Loucy (cell line): ENCODE measurements at regions not wholly inside any gene's neighbourhood (a gene's known extent, or its start where the extent isn't known, plus 50 kb on each side); places are given as distances from the start of the nearest gene placed in this dataset.

Experiments
- H2AFZ ChIP-seq: fragments of 200-600 bp; sonication (generic); 2 replicates; pipeline ENCODE4 v1.6.0; 2016; ENCODE audit warnings: antibody characterized with exemption, mild to moderate bottlenecking, low read length, moderate library complexity
- H3F3A ChIP-seq: fragments of 200-600 bp; 2 replicates; pipeline ENCODE4 v1.6.0; 2016; ENCODE audit warnings: antibody characterized with exemption, low read depth, mild to moderate bottlenecking
- H3K27me3 ChIP-seq: fragments of 200-600 bp; sonication (generic); 2 replicates; pipeline ENCODE4 v1.6.1; 2014; ENCODE audit warnings: low read length, mild to moderate bottlenecking; ENCODE audit not compliant: insufficient read depth, poor library complexity, severe bottlenecking
- H3K36me3 ChIP-seq: fragments of 200-600 bp; sonication (generic); 2 replicates; pipeline ENCODE4 v1.6.1; 2016; ENCODE audit warnings: low read length; ENCODE audit not compliant: insufficient read depth
- H3K4me1 ChIP-seq: fragments of 200-600 bp; sonication (generic); 2 replicates; pipeline ENCODE4 v1.5.1; 2014; ENCODE audit warnings: low read length, mild to moderate bottlenecking; ENCODE audit not compliant: insufficient read depth, poor library complexity, severe bottlenecking
- H3K4me2 ChIP-seq: fragments of 200-600 bp; sonication (generic); 2 replicates; pipeline ENCODE4 v1.6.0; 2014; ENCODE audit warnings: antibody characterized with exemption, low read length, low read depth, mild to moderate bottlenecking; ENCODE audit not compliant: poor library complexity, severe bottlenecking
- H3K4me3 ChIP-seq: fragments of 200-600 bp; sonication (generic); 2 replicates; pipeline ENCODE4 v1.5.1; 2014; ENCODE audit warnings: low read length, mild to moderate bottlenecking, mixed read lengths; ENCODE audit not compliant: poor library complexity, severe bottlenecking
- H3K79me2 ChIP-seq: fragments of 200-600 bp; sonication (generic); 2 replicates; pipeline ENCODE4 v1.6.1; 2014; ENCODE audit warnings: low read length; ENCODE audit not compliant: insufficient read depth
- H3K9ac ChIP-seq: fragments of 200-600 bp; sonication (generic); 2 replicates; pipeline ENCODE4 v1.6.0; 2014; ENCODE audit warnings: mild to moderate bottlenecking, low read depth, low read length, moderate library complexity; ENCODE audit not compliant: poor library complexity, severe bottlenecking
- H3K9me2 ChIP-seq: fragments of 200-600 bp; sonication (generic); replicated peaks from 2 replicates; pipeline ENCODE4 v1.6.1; 2016; ENCODE audit warnings: low read depth, low read length, mixed read lengths
- H3K9me3 ChIP-seq: fragments of 200-600 bp; sonication (generic); 2 replicates; pipeline ENCODE4 v1.6.1; 2014; ENCODE audit warnings: mild to moderate bottlenecking, antibody characterized with exemption, low read length, low read depth; ENCODE audit not compliant: insufficient read depth
- H4K20me1 ChIP-seq: fragments of 200-600 bp; sonication (generic); 2 replicates; pipeline ENCODE4 v1.6.0; 2014; ENCODE audit warnings: antibody characterized with exemption, low read length, mild to moderate bottlenecking; ENCODE audit not compliant: insufficient read depth, poor library complexity, severe bottlenecking
- CTCF ChIP-seq: fragments of 200-600 bp; sonication (generic); conservative IDR thresholded peaks from 2 replicates; pipeline ENCODE4 v1.5.1; 2014; ENCODE audit warnings: mild to moderate bottlenecking, antibody characterized with exemption, low read length
- EZH2phosphoT487 ChIP-seq: fragments of 200-600 bp; IDR thresholded peaks from 2 replicates; pipeline ENCODE4 v1.6.1; 2018; ENCODE audit warnings: antibody characterized with exemption, mild to moderate bottlenecking, moderate library complexity, borderline replicate concordance

- Histone ChIP-seq H3K4me2 (no peak overlapping the region), H3K79me2 (no peaks in the 10 kb centered on the region), H3F3A (no peaks in the 10 kb centered on the region), H3K4me1 (no peaks in the 10 kb centered on the region), H2AFZ (no peak overlapping the region), H3K27me3 (no peaks in the 10 kb centered on the region), H4K20me1 (no peaks in the 10 kb centered on the region), H3K9ac (no peak overlapping the region), H3K9me2 (no peaks in the 10 kb centered on the region), H3K36me3 (no peaks in the 10 kb centered on the region), H3K4me3 (no peak overlapping the region), H3K9me3 (no peaks in the 10 kb centered on the region)
- peak; percentile 60 for TF ChIP-seq CTCF
- no peak for TF ChIP-seq EZH2phosphoT487
Measured at GRCh38 chrX:30504309-30504708, 73.3 kb downstream of the TASL start.

GRCh38 chrX:30495468-30495867 is 82.1 kb downstream of the TASL start:
- Histone ChIP-seq H3K79me2 (no peaks in the 10 kb centered on the region), H3K4me3 (no peak overlapping the region), H3K36me3 (no peaks in the 10 kb centered on the region), H3K9ac (no peak overlapping the region), H4K20me1 (no peaks in the 10 kb centered on the region), H3K9me2 (no peaks in the 10 kb centered on the region), H3F3A (no peaks in the 10 kb centered on the region), H3K4me1 (no peaks in the 10 kb centered on the region), H3K4me2 (no peak overlapping the region), H2AFZ (no peak overlapping the region), H3K9me3 (no peaks in the 10 kb centered on the region), H3K27me3 (no peaks in the 10 kb centered on the region)
- TF ChIP-seq EZH2phosphoT487 (no peak), CTCF (no peak)

GRCh38 chrX:30493348-30493747 is 84.2 kb downstream of the TASL start:
- no peak overlapping the region for H3K9ac ChIP-seq
- no peak overlapping the region for H2AFZ ChIP-seq
- H3K4me3 ChIP-seq: no peak overlapping the region
- H3K27me3 ChIP-seq: no peaks in the 10 kb centered on the region
- H3K79me2 ChIP-seq: no peaks in the 10 kb centered on the region
- H3K4me1 ChIP-seq: no peaks in the 10 kb centered on the region
- no peaks in the 10 kb centered on the region for H3K9me3 ChIP-seq
- no peak for TF ChIP-seq CTCF
- H4K20me1 ChIP-seq: no peaks in the 10 kb centered on the region
- no peak overlapping the region for H3K4me2 ChIP-seq
- H3K9me2 ChIP-seq: no peaks in the 10 kb centered on the region
- no peaks in the 10 kb centered on the region for H3F3A ChIP-seq
- no peaks in the 10 kb centered on the region for H3K36me3 ChIP-seq
